IPS-NIHi7 (cell line): ENCODE measurements at regions not wholly inside any gene's neighbourhood (a gene's known extent, or its start where the extent isn't known, plus 50 kb on each side); places are given as distances from the start of the nearest gene placed in this dataset.

Source experiments
- DNase-seq: peaks from one replicate; pipeline ENCODE4 v3.0.0; 2012; ENCODE audit warnings: mixed read lengths; ENCODE audit errors: extremely low spot score

DNA sequence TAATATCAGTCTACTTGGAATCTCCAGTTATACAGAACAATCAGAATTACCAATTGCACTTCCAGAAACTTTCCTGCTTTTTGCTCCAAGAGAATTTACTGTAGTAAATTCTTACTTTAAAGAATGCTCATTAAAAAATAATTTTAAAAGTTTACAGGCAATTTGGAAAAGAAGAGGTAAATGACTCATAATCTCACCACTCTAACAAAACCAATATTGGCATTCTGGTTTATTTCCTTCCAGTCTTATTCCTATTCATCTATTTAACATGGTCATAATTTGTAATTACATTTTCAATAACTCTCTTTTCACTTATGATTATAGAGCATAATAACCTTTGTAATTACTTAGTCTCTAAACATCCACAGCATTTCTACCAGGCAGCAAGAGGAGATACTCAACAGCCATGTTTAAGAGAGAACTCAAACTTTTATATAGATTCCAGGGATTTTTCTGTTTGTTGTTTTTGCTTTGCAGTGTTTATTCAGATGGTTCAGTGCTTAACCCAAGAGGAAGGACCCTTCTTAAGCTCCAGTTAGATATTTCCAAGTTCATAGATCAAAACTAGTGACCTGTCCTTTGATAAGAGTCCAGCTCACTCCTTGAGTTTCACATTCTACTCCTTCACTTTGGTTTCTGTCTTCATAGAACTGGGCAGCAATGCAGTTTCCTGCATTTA is 464.7 kb downstream of the TXNL1 start:
- DNase-seq, result no peak

DNA sequence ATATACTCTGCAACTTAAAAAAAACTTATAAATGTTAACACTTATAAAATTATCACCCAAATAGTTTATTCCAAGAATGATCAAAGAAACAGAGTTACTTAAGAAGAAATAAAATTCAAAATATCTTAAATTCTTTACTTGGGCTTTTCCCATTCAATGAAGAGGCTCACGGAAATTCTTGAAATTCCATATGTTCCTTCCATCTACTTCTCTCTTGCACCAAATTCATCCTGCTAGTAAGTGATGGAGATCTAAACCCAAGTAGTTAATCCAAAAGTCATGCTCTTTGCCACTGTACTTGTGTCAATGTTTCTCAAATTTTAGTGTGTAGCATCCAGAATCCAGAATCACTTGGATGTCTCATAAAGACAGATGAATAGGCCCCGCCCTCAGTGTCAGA is 465.9 kb downstream of the TXNL1 start:
- DNase-seq, result no peak

- no peak for DNase-seq
These were observed 466.5 kb downstream of the TXNL1 start for GRCh38 chr18:56171848-56172247.

GRCh38 chr18:56168049-56168781 is 470.2 kb downstream of the TXNL1 start:
- peak; percentile 49 for DNase-seq

DNA sequence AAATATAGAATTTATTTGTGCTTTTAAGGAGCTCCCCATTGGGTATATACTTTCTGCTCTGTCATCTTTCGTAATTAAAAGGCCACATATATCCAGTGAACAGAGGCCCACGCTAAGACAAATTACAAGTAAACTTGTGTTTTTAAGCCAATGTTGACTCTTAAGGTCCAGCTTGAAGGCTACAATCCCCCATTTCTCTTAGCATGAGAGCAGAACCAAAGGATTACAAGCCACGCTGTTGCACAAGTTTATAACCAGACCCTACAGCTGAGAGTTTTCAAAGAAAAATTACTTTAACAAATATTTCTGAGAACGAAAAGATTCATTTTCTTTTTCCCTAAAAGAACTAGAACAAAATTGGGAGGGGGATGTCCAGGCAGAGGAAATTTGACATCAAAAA is 471.0 kb downstream of the TXNL1 start:
- DNase-seq, result no peak

DNA sequence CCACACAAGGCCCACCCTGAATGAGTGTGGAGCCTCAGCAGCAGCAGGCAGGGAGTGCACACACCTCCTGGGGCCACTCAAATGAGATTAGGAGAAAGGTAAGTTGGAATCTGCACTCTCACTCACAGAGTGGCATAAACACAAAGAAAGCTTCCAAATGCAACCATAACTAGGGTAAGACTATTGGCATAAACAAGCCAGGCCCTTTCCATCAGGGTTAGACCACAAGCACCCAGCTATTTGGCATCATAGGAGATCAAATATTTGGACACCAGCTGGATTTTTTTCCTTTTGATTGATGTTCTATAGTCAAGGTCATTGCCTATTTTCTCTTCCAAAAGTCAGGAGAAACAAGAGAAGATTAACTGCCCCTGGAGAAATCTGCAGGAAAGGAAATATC is 471.5 kb downstream of the TXNL1 start:
- no peak for DNase-seq

DNA sequence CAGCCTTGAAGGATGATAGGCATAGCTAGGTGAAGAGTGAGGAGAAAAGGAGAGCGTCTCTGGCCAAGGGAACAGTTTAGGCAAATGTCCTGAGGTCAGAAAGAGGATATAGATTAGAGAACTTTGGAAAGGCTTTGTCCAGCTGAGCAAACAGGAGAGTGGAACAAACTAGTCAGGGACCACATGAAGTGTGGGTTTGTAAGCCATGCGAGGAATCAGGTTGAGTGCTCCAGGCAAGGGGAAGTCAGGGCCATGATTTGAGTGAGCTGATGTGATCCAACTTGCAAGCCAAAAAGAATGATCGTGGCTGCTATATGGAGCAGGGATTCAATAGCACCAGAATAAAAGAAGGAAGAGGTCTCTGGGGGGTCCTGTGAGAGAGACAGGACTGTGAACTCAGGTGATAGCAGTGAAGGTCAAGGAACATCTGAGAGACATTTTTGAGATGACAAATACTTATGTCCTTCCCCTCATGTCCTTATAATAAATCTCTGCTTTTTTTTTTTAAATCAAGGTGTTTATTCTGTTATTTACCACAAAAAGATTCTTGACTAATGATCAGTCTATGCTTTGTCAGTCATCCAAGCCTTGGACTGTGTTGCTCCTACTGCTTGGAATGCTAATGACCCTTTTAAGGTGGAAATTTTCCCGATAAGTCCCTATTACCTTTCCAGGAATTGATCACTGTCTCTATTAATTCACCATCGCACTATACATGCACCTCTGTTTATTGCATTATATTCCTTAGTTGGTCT is 472.6 kb downstream of the TXNL1 start:
- DNase-seq, result no peak

GRCh38 chr18:56162311-56163265 is 475.8 kb downstream of the TXNL1 start:
- DNase-seq, result no peak

- no peak for DNase-seq
These were observed 476.7 kb downstream of the TXNL1 start for GRCh38 chr18:56161566-56162260.

GRCh38 chr18:56158676-56159075 is 479.7 kb downstream of the TXNL1 start:
- no peak for DNase-seq

- no peak for DNase-seq
These were observed 480.9 kb downstream of the TXNL1 start for GRCh38 chr18:56157541-56157940.

- no peak for DNase-seq
These were observed 485.7 kb downstream of the TXNL1 start for GRCh38 chr18:56152551-56153310.

DNA sequence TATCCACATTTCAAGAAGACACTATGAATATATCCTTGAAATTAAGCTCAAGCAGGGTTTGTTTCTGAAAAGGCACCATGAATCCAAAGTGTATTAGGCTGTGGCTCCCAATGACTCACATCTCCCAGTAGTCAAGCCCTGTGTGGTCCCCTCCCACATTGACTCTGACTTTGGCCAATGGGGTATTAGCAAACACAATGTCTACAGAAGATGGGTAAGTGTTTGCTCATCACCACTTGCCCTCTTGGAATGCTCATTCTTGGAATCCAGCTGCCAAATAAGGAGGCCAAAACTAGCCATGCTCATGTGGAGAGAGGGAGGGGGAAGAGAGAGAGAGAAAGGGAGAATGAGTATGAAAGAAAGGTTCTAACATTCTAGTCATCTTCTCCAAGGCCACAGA is 490.0 kb downstream of the TXNL1 start:
- DNase-seq, result peak; percentile 16

- no peak for DNase-seq
These were observed 491.8 kb downstream of the TXNL1 start for GRCh38 chr18:56146565-56146964.

- DNase-seq, result no peak
These were observed 496.4 kb downstream of the TXNL1 start for GRCh38 chr18:56142001-56142400.

- no peak for DNase-seq
These were observed 498.6 kb downstream of the TXNL1 start for GRCh38 chr18:56139792-56140254.

DNA sequence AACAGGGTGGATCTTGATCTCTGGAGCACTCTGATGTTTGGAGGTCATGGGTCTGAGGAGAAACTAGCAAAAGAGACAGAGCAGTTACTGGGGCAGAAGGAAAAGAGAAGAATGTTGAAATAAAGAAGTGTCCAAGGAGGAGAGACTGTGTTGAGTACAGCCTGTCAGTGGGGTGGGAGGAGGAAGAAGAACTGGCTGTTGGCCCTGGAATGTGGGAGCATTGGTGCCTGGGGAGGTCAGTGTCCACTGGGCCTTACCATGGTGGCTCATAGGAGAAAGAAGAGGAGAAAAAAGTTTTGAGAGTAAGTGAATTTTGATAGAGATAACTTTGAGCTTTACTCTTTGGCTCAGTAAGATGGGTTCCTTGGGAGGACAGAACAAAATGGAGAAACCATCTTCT is 499.0 kb downstream of the TXNL1 start:
- no peak for DNase-seq

GRCh38 chr18:56136105-56136504 is 502.3 kb downstream of the TXNL1 start:
- no peak for DNase-seq

- DNase-seq, result no peak
These were observed 507.9 kb downstream of the TXNL1 start for GRCh38 chr18:56130481-56130880.

DNA sequence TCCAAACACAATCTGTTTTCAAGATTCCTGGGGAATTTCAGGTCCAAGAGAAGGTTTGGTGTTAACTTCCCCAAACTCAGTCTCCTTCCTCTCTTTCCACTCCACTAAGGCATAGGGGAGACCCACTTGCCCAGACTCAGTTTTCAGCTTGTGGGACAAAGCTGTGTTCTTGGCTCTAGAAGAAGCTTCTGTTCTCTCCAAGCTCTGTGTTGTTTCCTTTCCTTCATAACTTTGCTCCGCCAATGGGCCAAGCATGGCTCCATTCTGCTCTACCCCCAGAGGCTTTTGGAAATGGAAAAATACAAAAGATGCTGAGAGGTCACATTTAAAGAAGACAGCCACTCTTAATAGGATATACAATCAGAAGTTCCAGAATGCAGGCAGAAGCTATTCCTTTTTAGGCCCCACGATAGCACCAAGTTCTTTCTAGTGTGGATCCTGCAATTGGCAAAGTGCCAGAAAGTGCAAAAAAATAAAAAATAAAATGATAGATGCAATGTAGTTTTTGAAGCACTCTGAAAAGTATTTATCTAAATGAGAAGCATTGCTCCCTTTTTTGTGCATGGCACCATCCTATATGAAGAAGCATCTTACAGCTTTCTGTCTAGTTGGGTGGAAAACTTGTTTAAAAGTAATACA is 510.1 kb downstream of the TXNL1 start:
- DNase-seq, result no peak
